GM19328 (cell line): ENCODE measurements at regions not wholly inside any gene's neighbourhood (a gene's known extent, or its start where the extent isn't known, plus 50 kb on each side); places are given as distances from the start of the nearest gene placed in this dataset.

Source experiments
- ATAC-seq: cut with Tn5 transposase; IDR thresholded peaks from one replicate; pipeline ENCODE4 v1.9.1; 2021; ENCODE audit warnings: mild to moderate bottlenecking, moderate library complexity; ENCODE audit not compliant: unreplicated experiment

DNA sequence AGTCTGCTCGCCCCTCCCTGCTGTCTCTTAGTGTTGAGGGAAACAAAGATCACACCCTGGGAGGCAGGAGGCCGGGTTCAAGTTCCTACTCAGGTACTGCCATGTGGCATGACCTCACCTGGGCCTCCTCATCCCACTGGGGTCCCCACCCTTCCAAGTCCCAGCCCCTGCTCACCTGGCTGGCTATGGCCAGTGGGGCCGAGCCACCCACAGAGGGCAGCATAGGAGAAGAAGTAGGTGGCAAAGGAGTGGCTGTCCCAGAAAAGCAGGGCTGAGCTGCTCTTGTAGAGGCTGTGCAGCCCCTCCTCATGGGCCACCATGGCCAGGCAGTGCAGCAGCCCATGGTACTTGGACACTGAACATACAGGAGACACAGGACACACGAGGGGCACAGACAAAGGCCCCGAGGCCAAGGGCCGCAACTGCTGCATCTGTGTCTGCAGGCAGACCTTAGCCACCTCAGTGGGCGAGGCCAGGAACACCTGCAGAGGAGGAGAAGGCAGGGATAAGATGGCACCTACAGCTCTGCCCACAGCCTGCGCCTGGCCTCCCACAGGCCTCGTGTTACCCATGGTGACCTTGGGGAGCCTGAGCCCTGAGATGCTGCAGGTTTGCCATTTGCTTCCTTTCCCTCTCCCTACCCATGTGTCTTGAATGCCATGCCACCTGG lies 50.6 kb upstream of the MPEG1 start:
- no peak for ATAC-seq
